DMS79 (cell line): ENCODE measurements at regions not wholly inside any gene's neighbourhood (a gene's known extent, or its start where the extent isn't known, plus 50 kb on each side); places are given as distances from the start of the nearest gene placed in this dataset.
A peak's percentile ranks its signal among the peaks of the same experiment; 100 is the strongest.
"Not testable (repeated sequence)": the region's sequence is repeated elsewhere in the genome, so short reads cannot be mapped to it uniquely, and the experiment has no call there.

Experiments
- DNase-seq: peaks from one replicate; lab custom pipeline; 2025; lab: John Stamatoyannopoulos, UW

DNA sequence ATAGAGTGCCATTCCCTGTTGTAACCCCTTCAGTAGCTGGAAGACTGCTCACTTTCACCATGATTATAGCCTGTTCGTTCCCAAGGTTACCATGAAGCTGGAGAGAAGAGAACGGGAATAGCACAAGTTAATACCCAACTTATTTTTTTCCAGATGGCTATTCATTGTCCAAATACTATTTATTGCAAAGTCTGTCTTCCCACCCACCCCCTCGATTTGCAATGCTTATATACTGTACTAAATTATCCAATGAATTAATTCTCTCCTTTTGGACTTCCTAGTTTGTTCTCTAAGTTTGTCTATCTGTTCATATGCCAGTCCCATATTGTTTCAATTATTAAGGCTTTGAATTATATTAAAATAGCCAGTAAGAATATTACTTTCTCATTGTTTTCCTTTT, 231.0 kb downstream of the RAB11FIP4 start:
- no peak for DNase-seq

DNA sequence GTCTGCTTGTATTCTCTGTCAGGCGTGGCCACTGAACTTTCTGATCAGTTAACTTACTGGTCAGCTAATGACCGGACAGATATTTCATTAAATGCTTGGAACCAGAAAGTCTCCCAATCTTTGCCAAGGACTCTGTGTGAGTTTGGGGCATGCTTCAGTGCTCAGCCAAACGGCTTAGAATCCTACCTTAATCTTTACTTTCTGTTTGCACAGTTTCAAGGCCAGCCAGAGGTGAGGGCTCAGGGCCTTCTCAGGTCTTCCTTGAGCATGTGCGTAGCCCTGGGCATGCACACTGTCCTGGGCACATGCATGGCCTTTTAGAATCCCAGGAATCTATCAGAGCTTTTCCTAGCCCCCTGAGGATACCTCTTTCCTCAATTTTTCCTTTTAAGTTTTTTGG, 230.1 kb downstream of the RAB11FIP4 start:
- no peak for DNase-seq

DNA sequence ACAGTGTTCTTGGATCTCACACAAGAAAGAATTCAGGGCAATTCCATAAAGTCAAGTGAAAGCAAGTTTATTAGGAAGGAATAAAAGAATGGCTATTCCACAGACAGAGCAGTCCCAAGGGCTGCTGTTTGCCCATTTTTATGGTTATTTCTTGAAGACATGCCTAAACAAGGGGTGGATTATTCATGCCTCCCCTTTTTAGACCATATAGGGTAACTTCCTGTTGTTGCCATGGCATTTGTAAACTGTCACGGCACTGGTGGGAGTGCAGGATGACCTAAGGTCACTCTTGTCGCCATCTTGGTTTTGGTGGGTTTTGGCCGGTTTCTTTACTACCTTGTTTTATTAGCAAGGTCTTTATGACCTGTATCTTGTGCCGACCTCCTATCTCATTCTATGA, 219.6 kb downstream of the RAB11FIP4 start:
- not testable (repeated sequence) for DNase-seq

GRCh38 chr17:31609996-31610910, 218.8 kb downstream of the RAB11FIP4 start:
- no peak for DNase-seq

DNA sequence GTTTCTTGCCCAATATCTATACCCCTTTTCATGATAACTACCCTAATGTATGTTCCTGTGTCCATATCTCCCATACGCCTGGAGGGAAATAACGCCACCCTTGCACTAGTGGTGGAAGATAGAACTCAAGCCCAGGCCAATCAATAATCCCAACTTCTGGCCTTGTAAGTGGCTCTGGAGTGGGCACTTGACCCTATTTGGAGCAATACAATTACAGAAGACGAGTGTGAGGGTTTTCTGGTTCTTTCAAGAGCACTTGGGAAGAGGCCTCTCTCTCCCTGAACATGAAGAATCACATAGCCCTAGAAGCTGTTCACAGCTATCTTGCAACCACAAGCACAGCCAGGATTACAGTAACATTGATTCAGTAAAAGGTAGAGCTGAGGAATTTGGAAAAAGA, 217.9 kb downstream of the RAB11FIP4 start:
- peak; percentile 84 for DNase-seq

GRCh38 chr17:31608659-31609254, 217.3 kb downstream of the RAB11FIP4 start:
- no peak for DNase-seq

- no peak for DNase-seq
Measured at GRCh38 chr17:31605761-31606160, 214.3 kb downstream of the RAB11FIP4 start.

DNA sequence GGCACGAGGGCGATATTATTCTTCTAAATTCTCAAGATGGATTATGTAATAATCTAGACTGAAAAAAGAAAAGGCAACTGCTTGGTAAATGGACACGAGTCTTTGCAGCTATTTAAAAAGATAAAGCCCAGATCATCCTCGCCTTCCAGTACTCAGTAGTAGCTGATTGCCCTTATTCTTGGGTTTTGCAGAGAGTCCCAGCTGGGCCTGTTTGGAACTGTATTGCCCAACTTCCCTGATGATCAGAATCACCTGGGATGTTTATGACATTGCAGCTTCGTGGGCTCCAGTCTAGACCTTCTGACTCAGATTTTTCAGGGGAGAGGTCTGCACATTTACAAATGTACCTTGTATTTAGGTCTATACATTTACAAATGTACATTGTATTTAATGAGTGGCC, 213.5 kb downstream of the RAB11FIP4 start:
- DNase-seq, result no peak

GRCh38 chr17:31600144-31600543, 208.7 kb downstream of the RAB11FIP4 start:
- not testable (repeated sequence) for DNase-seq

- no peak for DNase-seq
Measured at GRCh38 chr17:31598921-31599571, 207.6 kb downstream of the RAB11FIP4 start.

DNA sequence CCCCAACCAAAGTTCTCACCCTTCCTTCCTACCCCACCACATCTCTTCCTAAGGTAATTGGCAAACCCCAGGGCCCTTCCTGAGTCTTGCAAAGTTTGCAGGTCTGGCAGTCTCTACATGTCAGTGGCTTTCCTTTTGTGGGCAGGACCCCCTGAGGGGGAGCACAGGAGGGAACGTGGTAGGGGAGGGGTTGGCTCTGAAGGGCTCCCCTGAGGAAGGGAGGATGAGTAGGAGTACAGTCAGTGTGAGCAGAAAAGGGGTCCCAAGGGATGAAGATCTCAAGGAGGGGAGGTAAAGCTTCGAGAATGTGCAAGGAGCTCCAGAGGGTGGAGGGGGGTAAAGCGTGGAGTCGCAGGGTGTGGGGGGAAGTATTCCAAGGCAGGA, 206.9 kb downstream of the RAB11FIP4 start:
- DNase-seq, result no peak

DNA sequence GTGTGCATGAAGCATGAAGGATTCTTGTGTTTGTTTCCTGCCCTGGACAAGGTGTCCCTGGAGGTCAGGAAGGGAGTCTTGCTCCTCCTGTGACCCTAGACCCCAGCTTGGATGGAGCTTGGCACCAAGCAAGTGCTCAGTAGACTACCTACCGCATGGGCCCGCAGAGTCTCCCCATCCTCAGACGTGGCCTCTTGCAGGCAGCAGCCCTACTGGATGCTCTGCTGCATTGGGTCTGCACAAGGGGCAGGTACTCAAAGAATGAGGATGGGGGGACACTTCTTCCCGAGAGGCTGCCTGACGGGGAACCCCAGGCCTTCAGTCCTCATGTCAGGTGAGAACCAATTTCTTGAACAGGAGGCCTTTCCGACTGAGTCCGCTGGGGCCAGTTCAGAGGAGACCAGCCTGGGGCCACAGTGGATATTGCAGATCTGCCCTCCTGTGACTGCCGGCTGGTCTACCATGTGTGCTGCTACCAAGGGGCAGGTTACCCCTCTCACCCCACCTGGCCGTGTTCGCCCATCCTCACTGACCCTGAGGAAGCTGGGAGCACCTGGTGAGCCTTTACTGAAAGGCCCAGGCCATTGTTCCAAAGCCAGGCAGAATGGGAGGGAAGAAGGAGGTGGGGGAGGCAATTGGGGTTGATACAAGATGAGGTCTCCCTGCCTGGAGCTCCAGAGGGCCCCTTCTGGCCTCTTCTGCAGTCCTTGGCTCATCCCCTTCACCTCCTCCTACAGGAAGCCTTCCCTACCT, 206.3 kb downstream of the RAB11FIP4 start:
- DNase-seq, result no peak

DNA sequence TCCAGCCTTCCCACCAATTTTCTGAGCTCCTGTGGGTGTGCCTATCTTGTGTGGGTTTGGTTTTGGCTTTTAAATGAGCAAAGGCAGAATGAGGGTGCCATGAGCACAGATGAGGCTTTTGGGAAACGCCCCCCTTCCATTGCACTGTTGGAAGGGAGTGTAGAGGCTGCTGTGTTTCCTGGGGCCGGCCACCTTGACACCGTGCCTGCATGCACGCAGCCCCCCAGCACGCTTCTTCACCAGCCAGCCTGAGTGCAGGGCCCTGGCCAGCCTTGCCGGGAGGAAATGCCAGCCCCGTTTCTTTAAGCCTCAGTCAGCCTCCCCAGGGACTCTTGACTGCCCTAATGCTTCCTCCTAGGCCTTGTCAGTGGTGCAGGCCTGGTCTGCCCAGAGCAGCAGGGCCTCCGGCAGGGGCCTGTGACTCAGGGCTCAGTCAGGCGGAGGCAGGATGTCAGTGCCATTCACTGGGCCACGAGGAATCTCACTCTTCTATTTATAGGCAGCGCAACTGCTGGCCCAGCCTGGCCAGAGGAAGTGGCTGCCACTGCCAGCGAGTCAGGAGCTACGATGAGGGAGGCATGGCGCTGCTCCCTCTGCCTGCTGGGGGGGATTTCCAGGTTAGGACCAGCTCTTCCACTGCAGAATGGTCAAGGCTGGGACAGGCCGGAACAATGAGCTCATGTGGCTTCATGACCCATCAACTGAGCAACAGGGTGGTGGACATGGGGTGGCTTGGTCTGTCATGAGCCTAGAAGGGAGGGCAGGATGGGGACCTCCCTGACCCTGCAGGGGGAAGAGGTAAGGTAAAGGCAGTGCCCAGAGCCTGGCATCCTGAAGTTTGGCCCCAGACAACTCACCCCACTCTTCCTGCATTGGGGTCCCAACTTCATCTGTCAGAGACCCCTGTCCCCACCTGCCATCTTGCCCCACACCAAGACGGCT, 205.2 kb downstream of the RAB11FIP4 start:
- no peak for DNase-seq

GRCh38 chr17:31595666-31596381, 204.3 kb downstream of the RAB11FIP4 start:
- no peak for DNase-seq

- no peak for DNase-seq
Measured at GRCh38 chr17:31595076-31595475, 203.6 kb downstream of the RAB11FIP4 start.

- DNase-seq, result no peak
Measured at GRCh38 chr17:31594416-31594815, 202.9 kb downstream of the RAB11FIP4 start.

DNA sequence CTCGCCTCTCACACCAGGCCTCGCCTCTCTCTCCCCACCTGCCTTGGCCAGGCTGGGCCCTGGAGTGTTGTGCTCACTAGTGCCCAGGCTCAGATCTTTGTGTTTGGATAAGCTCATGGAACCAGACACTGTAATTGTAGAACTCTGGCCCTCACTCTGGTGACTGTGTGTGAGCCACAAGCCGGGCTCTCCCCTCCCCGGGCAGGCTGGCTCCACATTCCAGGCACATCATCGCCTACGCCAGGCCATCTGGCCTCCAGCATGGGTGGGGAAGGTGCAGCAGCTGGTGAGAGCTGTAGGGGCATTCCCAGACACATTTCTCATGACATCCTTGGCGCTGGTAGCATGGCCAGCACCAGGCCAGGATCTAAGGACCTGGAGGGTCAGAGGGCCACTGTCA, 202.3 kb downstream of the RAB11FIP4 start:
- DNase-seq, result no peak

GRCh38 chr17:31591924-31592323, 200.4 kb downstream of the RAB11FIP4 start:
- DNase-seq, result no peak

DNA sequence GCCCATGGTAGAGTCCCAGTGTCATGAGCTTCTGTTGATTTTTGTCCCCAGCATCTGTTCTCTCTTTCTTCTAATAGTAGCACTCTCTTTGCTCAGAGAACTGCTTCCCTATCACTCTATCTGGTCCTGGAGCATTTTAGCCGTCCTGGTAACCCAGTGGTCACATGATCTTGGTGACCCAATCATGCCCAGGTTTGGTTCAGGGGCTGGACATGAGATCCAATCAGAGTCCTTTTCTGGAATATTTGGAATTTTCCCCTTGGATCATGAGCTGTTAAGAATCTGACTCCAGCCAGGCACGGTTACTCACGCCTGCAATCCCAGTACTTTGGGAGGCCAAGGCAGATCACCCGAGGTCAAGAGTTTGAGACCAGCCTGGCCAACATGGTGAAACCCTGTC, 197.0 kb downstream of the RAB11FIP4 start:
- no peak for DNase-seq

GRCh38 chr17:31588034-31588433, 196.6 kb downstream of the RAB11FIP4 start:
- DNase-seq, result no peak
